Left cardiac atrium (tissue), 4 donors: ENCODE measurements at regions not wholly inside any gene's neighbourhood (a gene's known extent, or its start where the extent isn't known, plus 50 kb on each side); places are given as distances from the start of the nearest gene placed in this dataset.

Experiments
- ATAC-seq, 2 donors: fragments of 200-7000 bp; cut with Tn5 transposase; one replicate each; pipeline ENCODE4 v1.9.1; 2020; ENCODE audit warnings: mild to moderate bottlenecking in 2 of 2, moderate library complexity in 2 of 2
- DNase-seq: peaks from one replicate; pipeline ENCODE4 v3.0.0-alpha.2; 2020
- intact Hi-C, 2 donors: fragments of 100-400 bp; cut with DNase I; formaldehyde crosslinking; loops; one replicate each; pipeline versions ENCODE4 v1.14.1 to v1.15.1; 2022 to 2023
- donor health status: DM: no; HTN: yes; CAD: no.
- donor health status: DM: no; HTN: yes; CAD: no; lungs with severe emphysema.
- donor health status: DM: yes; HTN: yes; CAD: no.
- donor health status: Dilated cardiomyopathy.

DNA sequence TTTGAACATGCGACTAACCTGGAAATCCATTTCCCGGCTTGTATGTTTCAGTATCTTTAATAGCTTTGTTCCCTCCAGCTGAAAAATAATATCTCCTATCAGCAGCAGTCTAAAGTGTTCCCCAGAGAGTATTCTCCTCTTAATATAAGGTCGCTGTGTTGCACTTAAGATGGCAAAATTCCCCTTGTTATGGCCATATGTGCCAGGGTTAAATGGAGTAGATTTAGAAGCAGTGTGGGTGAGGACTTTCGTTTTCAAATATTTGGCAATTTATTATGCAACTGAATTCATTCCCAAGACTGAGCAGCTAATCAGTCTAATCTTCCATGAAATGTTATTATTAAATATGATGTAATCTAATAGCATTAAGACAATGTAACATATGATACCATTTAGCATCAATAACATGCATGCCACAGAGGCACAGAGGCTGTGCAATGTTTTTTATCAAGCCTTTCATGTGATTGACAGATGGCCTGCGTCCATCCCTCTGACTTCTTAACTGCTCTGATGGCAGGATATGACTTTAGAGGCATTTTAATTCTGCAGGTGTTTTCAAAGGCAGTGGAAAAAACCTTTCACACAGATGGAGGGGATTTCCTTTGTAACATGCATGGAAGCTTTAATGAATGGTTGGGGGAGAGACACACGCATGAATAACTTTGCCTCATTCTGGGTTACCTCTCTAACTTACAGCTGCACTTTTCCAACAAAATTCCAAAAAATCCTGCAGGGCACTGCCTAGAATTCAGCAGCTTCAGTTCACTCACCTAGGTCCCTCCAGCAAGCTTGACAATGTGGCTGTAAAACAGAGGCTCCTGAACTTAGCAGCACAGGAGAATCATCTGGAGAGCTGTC, 55.1 kb upstream of the ZPBP start:
- intact Hi-C loops, result loop anchor here in 1 of 2 donors (10.0 kb wide), 1 partner anchor 267 kb away; no protein-coding TSS in a partner anchor
- DNase-seq (no peak), ATAC-seq (no peak)

DNA sequence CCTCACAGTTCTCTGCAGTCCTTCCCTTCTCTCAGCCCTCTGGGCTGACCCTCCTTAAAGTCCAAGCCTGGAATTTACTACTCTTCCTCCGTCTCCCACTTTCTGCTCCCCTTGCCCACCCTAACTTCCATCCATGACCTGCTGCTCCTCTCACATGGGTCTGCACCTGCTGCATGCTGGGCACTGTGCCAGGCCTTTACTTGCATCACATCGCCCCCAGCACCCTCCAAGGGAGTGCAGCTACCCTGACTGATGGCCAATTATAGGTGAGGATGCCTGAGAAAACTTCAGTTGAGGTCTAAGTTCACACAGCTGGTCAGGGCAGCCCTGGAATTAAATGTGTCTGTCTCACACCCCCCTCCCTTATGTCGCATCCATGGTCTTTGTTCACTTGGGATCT, 53.6 kb upstream of the ZPBP start:
- ATAC-seq, result no peak
- intact Hi-C loops, result loop anchor here in 1 of 2 donors (10.0 kb wide), 1 partner anchor 268 kb away; no protein-coding TSS in a partner anchor

GRCh38 chr7:50145801-50146338, 52.8 kb upstream of the ZPBP start:
- DNase-seq, result no peak
- intact Hi-C loops, result loop anchor here in 1 of 2 donors (10.0 kb wide), 1 partner anchor 269 kb away; no protein-coding TSS in a partner anchor
- ATAC-seq, result no peak

More for the DNA sequence above, 53.6 kb upstream of the ZPBP start:
- DNase-seq, result no peak

DNA sequence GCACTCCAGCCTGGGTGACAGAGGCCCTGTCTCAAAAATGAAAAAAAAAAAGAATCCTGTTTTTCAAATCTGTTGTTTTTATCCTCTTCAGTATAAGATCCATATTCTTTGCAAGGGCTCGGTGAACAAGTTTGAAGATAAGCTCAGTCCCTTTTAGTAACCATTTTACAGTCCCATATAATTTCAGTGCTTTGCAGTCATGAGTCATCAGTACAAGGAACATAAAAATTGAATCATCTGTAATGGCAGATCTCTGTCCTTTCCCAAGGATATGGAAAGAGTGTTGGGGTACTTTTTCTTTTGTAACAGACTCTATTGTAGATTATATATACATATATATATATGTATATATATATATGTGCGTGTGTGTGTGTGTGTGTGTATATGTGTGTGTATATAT, 52.2 kb upstream of the ZPBP start:
- intact Hi-C loops, result loop anchor here in 1 of 2 donors (10.0 kb wide), 1 partner anchor 270 kb away; no protein-coding TSS in a partner anchor
- DNase-seq (no peak), ATAC-seq (no peak)
